GM10266 (cell line): ENCODE measurements at regions not wholly inside any gene's neighbourhood (a gene's known extent, or its start where the extent isn't known, plus 50 kb on each side); places are given as distances from the start of the nearest gene placed in this dataset.

Source experiments
- DNase-seq: peaks from one replicate; pipeline ENCODE4 v3.0.0; 2012; ENCODE audit errors: extremely low spot score
- TF ChIP-seq, protein P1 (sequence below): IDR thresholded peaks from 2 replicates; pipeline ENCODE4 v1.5.1; 2012; ENCODE audit warnings: mild to moderate bottlenecking, low read depth; ENCODE audit not compliant: control insufficient read depth, insufficient read depth; ENCODE audit errors: missing control alignments

DNA sequence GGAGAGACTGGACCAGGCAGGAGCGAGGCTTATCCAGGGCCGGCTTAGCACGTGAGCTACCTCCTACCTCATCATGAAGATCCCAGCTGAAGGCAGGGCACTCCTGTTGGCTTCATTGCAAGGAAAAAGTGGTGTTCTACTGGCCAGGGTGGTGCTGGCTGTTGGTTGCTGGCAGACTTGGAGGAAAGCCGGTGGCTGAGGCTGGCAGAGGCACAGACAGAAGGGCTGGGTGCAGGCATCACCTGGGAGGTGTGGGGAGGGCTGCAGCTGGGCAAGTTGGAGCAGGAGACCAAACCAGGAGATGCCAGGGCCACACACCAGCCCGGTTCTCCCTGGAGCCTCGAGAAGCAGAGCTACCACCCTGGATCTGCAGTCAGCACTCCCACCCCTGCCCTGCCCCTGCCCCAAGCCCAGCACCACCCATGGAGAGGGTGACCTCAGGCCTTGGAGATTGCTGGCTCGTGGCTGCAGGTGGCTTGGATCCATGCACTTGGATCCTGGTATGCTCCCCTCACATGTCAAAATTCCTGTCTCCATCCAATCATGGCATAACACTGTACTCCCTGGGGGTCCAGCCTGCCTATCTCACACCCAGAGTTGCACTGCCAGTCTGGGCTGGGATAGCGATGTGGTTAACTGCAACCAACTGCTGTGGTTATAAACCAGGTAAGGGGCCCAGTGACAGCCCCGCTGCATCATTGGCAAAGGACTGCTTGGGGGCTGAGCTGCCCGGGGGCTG, 49.7 kb downstream of the GLI2 start:
- TF ChIP-seq, protein P1, sequence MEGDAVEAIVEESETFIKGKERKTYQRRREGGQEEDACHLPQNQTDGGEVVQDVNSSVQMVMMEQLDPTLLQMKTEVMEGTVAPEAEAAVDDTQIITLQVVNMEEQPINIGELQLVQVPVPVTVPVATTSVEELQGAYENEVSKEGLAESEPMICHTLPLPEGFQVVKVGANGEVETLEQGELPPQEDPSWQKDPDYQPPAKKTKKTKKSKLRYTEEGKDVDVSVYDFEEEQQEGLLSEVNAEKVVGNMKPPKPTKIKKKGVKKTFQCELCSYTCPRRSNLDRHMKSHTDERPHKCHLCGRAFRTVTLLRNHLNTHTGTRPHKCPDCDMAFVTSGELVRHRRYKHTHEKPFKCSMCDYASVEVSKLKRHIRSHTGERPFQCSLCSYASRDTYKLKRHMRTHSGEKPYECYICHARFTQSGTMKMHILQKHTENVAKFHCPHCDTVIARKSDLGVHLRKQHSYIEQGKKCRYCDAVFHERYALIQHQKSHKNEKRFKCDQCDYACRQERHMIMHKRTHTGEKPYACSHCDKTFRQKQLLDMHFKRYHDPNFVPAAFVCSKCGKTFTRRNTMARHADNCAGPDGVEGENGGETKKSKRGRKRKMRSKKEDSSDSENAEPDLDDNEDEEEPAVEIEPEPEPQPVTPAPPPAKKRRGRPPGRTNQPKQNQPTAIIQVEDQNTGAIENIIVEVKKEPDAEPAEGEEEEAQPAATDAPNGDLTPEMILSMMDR, result no peak
- no peak for DNase-seq

DNA sequence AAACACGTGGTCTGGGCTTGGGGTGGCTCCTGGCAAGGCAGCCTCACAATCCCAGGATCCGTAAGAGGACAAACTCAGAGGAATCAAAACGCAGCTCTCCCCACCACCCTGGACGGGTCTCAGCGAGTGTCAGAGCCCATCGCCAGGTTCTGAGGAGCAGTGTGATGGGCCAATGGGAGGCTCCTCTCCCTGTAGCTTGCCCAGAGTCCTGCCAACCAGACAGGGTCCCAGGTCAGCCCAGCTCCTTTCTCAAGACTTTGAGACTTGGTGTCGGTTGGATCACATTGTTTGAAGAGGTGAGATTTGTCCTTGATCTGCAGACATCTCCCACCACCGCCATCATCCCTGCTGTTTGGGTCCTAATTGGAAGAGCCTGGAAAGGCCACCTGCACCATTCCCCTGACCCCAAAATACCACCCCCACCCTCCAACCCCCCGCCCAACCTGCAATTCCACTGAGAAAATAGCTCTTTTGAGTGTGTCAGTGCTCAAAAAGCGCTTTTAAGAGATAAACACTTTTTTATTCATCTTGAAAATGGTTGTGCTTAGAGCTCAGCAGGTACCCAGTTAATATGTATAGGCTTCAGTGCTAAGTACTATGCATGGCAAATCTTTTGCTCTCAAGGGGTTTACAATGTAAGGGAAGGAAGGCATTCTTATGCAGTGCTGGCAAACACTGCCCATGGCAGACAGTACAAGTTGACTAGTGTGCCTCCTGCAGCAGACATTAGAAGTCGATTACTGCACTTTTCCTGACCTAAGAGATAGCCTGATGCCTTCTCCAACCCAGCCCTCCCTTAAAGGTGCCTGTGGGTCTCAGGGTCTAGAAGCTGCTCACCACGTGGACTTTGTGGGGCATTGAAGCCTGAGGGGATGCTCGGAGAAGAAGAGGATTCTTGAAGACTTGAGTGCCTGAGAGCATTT, 50.6 kb downstream of the GLI2 start:
- no peak for DNase-seq
- TF ChIP-seq, protein P1, result no peak

DNA sequence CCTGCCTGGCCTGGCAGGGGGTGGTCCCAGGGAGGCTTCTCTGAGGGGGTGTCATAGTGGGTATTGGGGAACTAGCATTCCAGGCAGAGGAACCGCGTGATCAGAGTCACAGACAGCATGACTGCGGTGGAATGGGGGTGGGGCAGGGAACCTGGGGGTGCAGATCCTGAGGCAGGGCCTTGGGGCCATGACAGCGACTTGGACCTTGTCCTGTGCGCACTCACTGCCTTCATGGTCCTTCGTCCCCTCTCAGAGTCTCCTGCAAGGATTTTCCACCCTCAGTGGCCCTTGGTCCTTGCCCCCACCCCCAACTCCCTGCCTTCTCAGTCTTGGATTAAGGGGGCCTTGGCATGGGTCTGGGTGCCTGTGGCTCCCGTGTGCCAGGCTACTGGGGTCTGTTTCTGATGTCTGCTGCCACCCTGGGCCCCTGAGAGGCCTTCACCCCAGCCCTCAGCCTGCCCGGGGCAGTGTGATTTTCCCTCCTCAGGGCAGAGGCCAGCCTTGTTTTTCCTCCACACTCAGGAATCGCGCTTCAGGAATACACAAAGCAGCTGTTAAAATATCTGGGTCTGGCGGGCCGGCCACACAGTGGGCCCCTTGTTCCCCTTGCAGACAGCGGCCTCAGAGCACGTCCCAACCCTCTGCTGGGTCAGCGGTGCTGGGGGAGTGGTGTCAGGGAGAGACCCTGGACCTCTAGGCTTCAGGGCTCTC, 51.6 kb downstream of the GLI2 start:
- TF ChIP-seq, protein P1, result no peak
- no peak for DNase-seq

DNA sequence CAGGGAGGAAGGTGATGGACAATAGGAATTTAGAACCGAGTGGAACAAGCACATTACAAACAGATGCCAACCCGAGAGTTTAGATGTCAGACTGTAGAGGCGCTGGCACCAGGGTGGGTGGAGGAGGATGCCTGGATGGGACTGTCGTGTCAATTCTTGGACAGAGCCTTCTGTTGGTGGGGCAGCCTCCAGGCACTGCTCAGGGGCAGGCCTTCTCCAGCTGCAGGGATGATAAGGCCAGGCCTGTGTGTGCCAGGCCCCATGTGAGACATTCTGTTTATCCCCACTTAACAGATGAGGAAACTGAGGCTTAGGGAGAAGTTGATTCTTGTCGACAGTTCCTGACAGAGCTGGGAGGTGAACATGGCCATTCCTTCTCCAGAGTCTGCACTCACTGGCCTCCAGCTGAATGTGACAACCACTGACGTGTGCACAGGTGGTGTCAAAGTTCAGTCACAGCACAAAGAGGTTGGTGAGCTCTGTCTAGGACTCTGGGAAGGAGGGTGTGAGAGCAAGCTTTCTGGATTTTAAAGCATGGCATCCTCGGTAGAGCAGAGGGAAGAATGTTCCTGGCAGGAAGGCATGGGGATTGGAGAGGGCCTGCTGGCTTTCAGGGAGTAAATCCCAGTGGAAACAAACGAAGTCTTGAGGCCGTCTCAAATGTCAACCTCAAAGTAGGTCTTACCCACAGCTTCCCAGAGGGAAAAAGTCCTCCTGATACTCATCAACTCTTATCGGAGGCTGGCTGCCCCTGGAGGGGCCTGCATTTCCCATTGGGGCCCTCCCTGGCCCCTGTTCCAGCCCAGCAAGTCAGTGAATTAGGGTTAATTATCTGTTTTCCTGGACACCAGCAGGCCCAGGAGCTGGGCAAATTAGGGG, 52.4 kb downstream of the GLI2 start:
- TF ChIP-seq, protein P1, result no peak
- DNase-seq, result no peak

DNA sequence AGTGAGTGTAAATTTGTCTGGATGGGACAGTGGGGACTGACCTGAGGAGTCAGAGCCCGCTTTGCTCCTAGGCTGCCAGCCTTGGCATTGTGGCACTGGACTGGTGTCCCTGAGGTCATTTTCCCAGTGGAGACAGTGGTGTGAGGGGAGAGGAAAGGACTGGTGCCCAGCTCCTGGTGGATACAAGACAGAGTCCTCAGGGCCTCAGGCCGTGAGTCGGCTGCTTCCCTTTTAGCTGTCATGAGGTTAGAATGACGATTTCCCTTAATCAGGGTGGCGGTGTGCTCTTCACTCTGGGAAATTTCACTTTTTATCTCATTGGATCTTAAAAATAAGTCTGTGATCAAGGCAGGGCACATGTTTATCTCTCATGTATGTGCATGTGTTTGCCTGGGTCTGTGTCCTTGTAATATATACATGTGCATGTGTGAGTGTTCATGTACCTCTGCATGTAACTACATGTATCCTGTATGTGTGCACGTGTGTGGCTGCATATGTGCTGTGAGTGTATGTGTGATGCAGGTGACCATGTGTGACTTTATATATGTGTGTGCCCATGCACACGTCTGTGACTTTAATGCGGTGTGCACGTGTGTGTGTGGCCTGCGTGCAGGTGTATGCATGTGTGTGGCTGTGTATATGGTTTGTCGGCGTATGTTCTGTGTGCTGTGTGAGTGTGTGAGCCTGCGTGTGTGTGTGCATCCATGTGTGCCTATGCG, 55.7 kb downstream of the GLI2 start:
- no peak for DNase-seq
- TF ChIP-seq, protein P1, result no peak

DNA sequence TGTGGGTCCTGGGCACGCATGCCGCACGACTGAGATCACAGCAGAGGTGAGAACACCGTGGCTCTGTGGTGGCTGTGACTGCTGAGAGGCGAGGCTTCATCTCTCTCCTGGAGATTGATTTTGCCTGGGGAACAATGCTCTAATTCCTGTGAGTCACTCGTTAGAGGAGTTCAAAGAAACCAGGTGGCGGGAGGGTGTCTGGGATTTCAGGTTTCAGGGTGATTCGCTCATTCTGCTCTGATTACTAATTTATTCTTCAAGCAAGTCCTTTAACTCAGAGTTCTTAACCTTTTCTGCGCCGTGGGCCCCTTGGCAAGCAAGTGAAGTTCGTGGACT, 56.3 kb downstream of the GLI2 start:
- no peak for DNase-seq
- TF ChIP-seq, protein P1, result no peak
